Endothelial cell of umbilical vein (primary cell): ENCODE measurements at regions not wholly inside any gene's neighbourhood (a gene's known extent, or its start where the extent isn't known, plus 50 kb on each side); places are given as distances from the start of the nearest gene placed in this dataset.

Source experiments
- BruUV-seq: library from RNA; stranded (reverse); fragments of 400-500 nt; replicated peaks from 2 replicates; lab custom pipeline; 2021; lab: Mats Ljungman, UMichigan
- CTCF ChIA-PET: fragments of 300-600, 350-600 bp; sonication (Branson Sonifier 250); formaldehyde crosslinking; loops from one replicate; lab custom pipeline; 2021; ENCODE audit warnings: antibody characterized with exemption, inconsistent platforms; lab: Charles Lee
- POLR2A ChIA-PET: fragments of 300-600, 350-600 bp; sonication (Branson Sonifier 250); formaldehyde crosslinking; loops from one replicate; lab custom pipeline; 2021; ENCODE audit warnings: antibody characterized with exemption, inconsistent platforms; lab: Charles Lee
- DNase-seq: peaks from one replicate; pipeline ENCODE4 v3.0.0-alpha.2; 2011; ENCODE audit warnings: low read depth, low spot score
- FAIRE-seq: peaks from 2 replicates; lab custom pipeline; 2011; peaks lifted over from hg19 to GRCh38; lab: Jason Lieb, UNC
- H2AFZ ChIP-seq: 2 replicates; pipeline ENCODE4 v1.6.0; 2012; ENCODE audit warnings: low read depth, low read length, control low read depth, inconsistent platforms
- H3K27ac ChIP-seq: 2 replicates; pipeline ENCODE4 v1.5.1; 2011; ENCODE audit warnings: low read depth, mild to moderate bottlenecking, control low read depth, low read length, moderate library complexity; ENCODE audit not compliant: insufficient read depth
- H3K27me3 ChIP-seq, 2 experiments: 2 replicates each; pipeline versions ENCODE4 v1.6.0 to v1.6.1; 2011; ENCODE audit warnings: low read length in 2 of 2, mixed read lengths in 1 of 2; ENCODE audit not compliant: control insufficient read depth in 2 of 2, insufficient read depth in 2 of 2
- H3K36me3 ChIP-seq, 2 experiments: 2 replicates in 1 of 2; 3 replicates in 1 of 2; pipeline ENCODE4 v1.5.1; 2011; ENCODE audit warnings: low read length in 2 of 2, mild to moderate bottlenecking in 1 of 2, moderate library complexity in 1 of 2; ENCODE audit not compliant: control insufficient read depth in 2 of 2, insufficient read depth in 2 of 2; ENCODE audit errors: extremely low read depth in 1 of 2
- H3K4me1 ChIP-seq: 3 replicates; pipeline ENCODE4 v1.5.1; 2011; ENCODE audit warnings: mild to moderate bottlenecking, low read length; ENCODE audit not compliant: control insufficient read depth, insufficient read depth; ENCODE audit errors: extremely low read depth
- H3K4me2 ChIP-seq: 2 replicates; pipeline ENCODE4 v1.6.1; 2011; ENCODE audit warnings: low read length, control low read depth, mixed read lengths; ENCODE audit not compliant: insufficient read depth
- H3K4me3 ChIP-seq, 3 experiments: fragments of 200-600 bp in 1 of 3; sonication (generic), shearing (Covaris generic) in 1 of 3; replicated peaks in 1 of 3; 2 replicates each; pipeline ENCODE4 v1.5.1; 2011 to 2016; ENCODE audit warnings: control low read depth in 3 of 3, low read length in 3 of 3, mild to moderate bottlenecking in 2 of 3, inconsistent platforms in 1 of 3, low read depth in 1 of 3, moderate library complexity in 1 of 3; ENCODE audit not compliant: insufficient read depth in 1 of 3
- H3K79me2 ChIP-seq: 2 replicates; pipeline ENCODE4 v1.6.0; 2012; ENCODE audit warnings: low read length, inconsistent platforms; ENCODE audit not compliant: control insufficient read depth, insufficient read depth
- H3K9ac ChIP-seq: replicated peaks from 2 replicates; pipeline ENCODE3; 2011; ENCODE audit warnings: low read length, control low read depth; ENCODE audit not compliant: insufficient read depth; ENCODE audit errors: extremely low read depth
- H3K9me1 ChIP-seq: replicated peaks from 3 replicates; pipeline ENCODE4 v1.6.0; 2011; ENCODE audit warnings: mild to moderate bottlenecking, low read length; ENCODE audit not compliant: control insufficient read depth, insufficient read depth; ENCODE audit errors: extremely low read depth
- H3K9me3 ChIP-seq: replicated peaks from 2 replicates; pipeline ENCODE4 v1.5.1; 2012; ENCODE audit warnings: low read length, inconsistent platforms; ENCODE audit not compliant: control insufficient read depth, insufficient read depth
- H4K20me1 ChIP-seq: replicated peaks from 2 replicates; pipeline ENCODE3; 2011; ENCODE audit warnings: mild to moderate bottlenecking, low read length; ENCODE audit not compliant: control insufficient read depth, insufficient read depth; ENCODE audit errors: extremely low read depth
- CTCF ChIP-seq, 2 donors: IDR thresholded peaks; 1 replicate in 1 of 2; 2 replicates in 1 of 2; pipeline ENCODE4 v1.5.1; 2011; ENCODE audit warnings: low read length in 2 of 2, mild to moderate bottlenecking in 2 of 2, moderate library complexity in 2 of 2, control low read depth in 1 of 2, inconsistent platforms in 1 of 2, low read depth in 1 of 2; ENCODE audit not compliant: insufficient read depth in 1 of 2; ENCODE audit errors: extremely low read depth in 1 of 2
- EZH2 ChIP-seq: IDR thresholded peaks from 2 replicates; pipeline ENCODE4 v1.6.1; 2012; ENCODE audit warnings: borderline replicate concordance, low read depth, mild to moderate bottlenecking, moderate library complexity, low read length, inconsistent platforms; ENCODE audit not compliant: severe bottlenecking
- FOS ChIP-seq: IDR thresholded peaks from 2 replicates; pipeline ENCODE4 v1.6.1; 2011; ENCODE audit warnings: mild to moderate bottlenecking, low read length, moderate library complexity, borderline replicate concordance; ENCODE audit not compliant: insufficient read depth
- GATA2 ChIP-seq: IDR thresholded peaks from 2 replicates; pipeline ENCODE4 v1.7.0; 2011; ENCODE audit warnings: low read depth, mild to moderate bottlenecking, moderate library complexity, mixed read lengths, low read length; ENCODE audit not compliant: insufficient read length, insufficient read depth
- JUN ChIP-seq: IDR thresholded peaks from 2 replicates; pipeline ENCODE4 v1.6.1; 2011; ENCODE audit warnings: borderline replicate concordance, low read depth; ENCODE audit not compliant: insufficient read length, insufficient read depth
- MAX ChIP-seq: IDR thresholded peaks from 2 replicates; pipeline ENCODE4 v1.6.1; 2011; ENCODE audit not compliant: insufficient read depth, insufficient read length
- MYC ChIP-seq: IDR thresholded peaks from one replicate; pipeline ENCODE4 v1.6.1; 2011; ENCODE audit warnings: mild to moderate bottlenecking, low read depth, low read length
- POLR2A ChIP-seq: IDR thresholded peaks from 2 replicates; pipeline ENCODE4 v1.6.1; 2012; ENCODE audit warnings: low read depth, mild to moderate bottlenecking, control low read depth, low read length
- POLR2AphosphoS5 ChIP-seq: IDR thresholded peaks from 2 replicates; pipeline ENCODE4 v1.6.1; 2012; ENCODE audit warnings: low read depth, mild to moderate bottlenecking, control low read depth, low read length, moderate library complexity; ENCODE audit not compliant: insufficient read depth
- dilution Hi-C: fragments of 300-500 bp; cut with MboI; formaldehyde crosslinking; loops from one replicate; pipeline ENCODE4 v1.15.0; 2019; ENCODE audit warnings: low sequenced_read_pairs; ENCODE audit not compliant: extremely low pct_ligation_motif_present
- intact Hi-C: fragments of 100-400 bp; cut with micrococcal nuclease; formaldehyde crosslinking; loops from one replicate; pipeline ENCODE4 v1.10.0; 2022

- intact Hi-C loops (no loop called here), dilution Hi-C loops (no loop called here)
- TF ChIP-seq POLR2A (no peak), FOS (no peak), GATA2 (no peak), EZH2 (no peak), POLR2AphosphoS5 (no peak), JUN (no peak), MAX (no peak), MYC (no peak), CTCF (IDR thresholded peaks at IDR 0.05; ENCODE audit: extremely low read depth in 1 of 2, insufficient read depth in 1 of 2, low read depth in 1 of 2, low read length in 2 of 2) (no peak)
- no peak for DNase-seq
- CTCF ChIA-PET: no interaction called here
- no TSS peak for BruUV-seq
- Histone ChIP-seq H3K4me2 (no peak overlapping the region), H3K79me2 (no peaks in the 10 kb centered on the region), H3K27ac (no peak overlapping the region), H4K20me1 (no peaks in the 10 kb centered on the region), H3K9me1 (no peaks in the 10 kb centered on the region), H3K4me3 (no peak overlapping the region), H3K4me1 (no peaks in the 10 kb centered on the region), H3K9me3 (no peaks in the 10 kb centered on the region), H2AFZ (no peak overlapping the region), H3K27me3 (peaks cover 0 to 5% of the 10 kb centered on the region in 2 experiments), H3K36me3 (no peaks in the 10 kb centered on the region), H3K9ac (no peak overlapping the region)
- no peak for FAIRE-seq
- POLR2A ChIA-PET: interaction anchor here (0.6 kb wide), 1 partner anchor 15 kb away, joined by 3 read pairs; no protein-coding TSS in a partner anchor
These were observed 189.6 kb downstream of the TTLL2 start for GRCh38 chr6:167514524-167514923.
